GM12878 (cell line): ENCODE measurements at regions not wholly inside any gene's neighbourhood (a gene's known extent, or its start where the extent isn't known, plus 50 kb on each side); places are given as distances from the start of the nearest gene placed in this dataset.

Experiments used
- ATAC-seq: fragments of 200-7000 bp; cut with Tn5 transposase; 3 replicates; pipeline ENCODE4 v1.9.1; 2020; ENCODE audit warnings: mild to moderate bottlenecking, moderate library complexity
- BruUV-seq: library from RNA; stranded (reverse); fragments of 400-500 nt; replicated peaks from 2 replicates; lab custom pipeline; 2021; lab: Mats Ljungman, UMichigan
- CTCF ChIA-PET: fragments of 300-600 bp; sonication (Branson Sonifier 250); formaldehyde crosslinking; extraction: SDS; loops from one replicate; lab custom pipeline; 2021; ENCODE audit warnings: inconsistent platforms; lab: Yijun Ruan, JAX
- POLR2A ChIA-PET: fragments of 350-600 bp; formaldehyde crosslinking; extraction: SDS; loops from one replicate; lab custom pipeline; 2021; ENCODE audit warnings: inconsistent platforms; lab: Charles Lee
- RAD21 ChIA-PET: fragments of 300-600 bp; sonication (Branson Sonifier 250); formaldehyde crosslinking; loops from one replicate; lab custom pipeline; 2023; ENCODE audit warnings: antibody characterized with exemption; ENCODE audit not compliant: unreplicated experiment; lab: Charles Lee
- SMC1A ChIA-PET: fragments of 300-600 bp; sonication (Branson Sonifier 250); formaldehyde crosslinking; loops from one replicate; lab custom pipeline; 2023; ENCODE audit not compliant: unreplicated experiment, uncharacterized antibody; lab: Charles Lee
- DNase-seq: peaks from one replicate; pipeline ENCODE4 v3.0.0-alpha.2; 2011; ENCODE audit warnings: low read depth, low spot score
- FAIRE-seq: peaks from 3 replicates; lab custom pipeline; 2011; peaks lifted over from hg19 to GRCh38; lab: Jason Lieb, UNC
- H2AFZ ChIP-seq: 2 replicates; pipeline ENCODE4 v1.6.0; 2011; ENCODE audit warnings: low read depth, low read length, control low read depth; ENCODE audit not compliant: control insufficient read depth
- H3K27ac ChIP-seq: 2 replicates; pipeline ENCODE4 v1.5.1; 2011; ENCODE audit warnings: control low read depth; ENCODE audit not compliant: control insufficient read depth, insufficient read depth
- H3K27me3 ChIP-seq, 2 experiments: replicated peaks in 1 of 2; 2 replicates each; pipeline versions ENCODE4 v1.6.0 to v1.6.1; 2011; ENCODE audit warnings: low read length in 1 of 2; ENCODE audit not compliant: control insufficient read depth in 2 of 2, insufficient read depth in 2 of 2
- H3K36me3 ChIP-seq, 2 experiments: 2 replicates each; pipeline ENCODE4 v1.5.1; 2011; ENCODE audit warnings: low read length in 1 of 2; ENCODE audit not compliant: control insufficient read depth in 2 of 2, insufficient read depth in 2 of 2
- H3K4me1 ChIP-seq: 2 replicates; pipeline ENCODE4 v1.6.1; 2011; ENCODE audit warnings: mild to moderate bottlenecking, low read length, moderate library complexity, mixed read lengths; ENCODE audit not compliant: control insufficient read depth, insufficient read depth
- H3K4me2 ChIP-seq: 2 replicates; pipeline ENCODE4 v1.6.0; 2011; ENCODE audit warnings: control low read depth; ENCODE audit not compliant: control insufficient read depth, insufficient read depth
- H3K4me3 ChIP-seq: fragments of 200-600 bp; sonication (generic); 2 replicates; pipeline ENCODE4 v1.5.1; 2016
- H3K79me2 ChIP-seq: 2 replicates; pipeline ENCODE4 v1.6.0; 2011; ENCODE audit warnings: low read length; ENCODE audit not compliant: control insufficient read depth, insufficient read depth
- H3K9ac ChIP-seq: 2 replicates; pipeline ENCODE4 v1.8.0; 2011; ENCODE audit warnings: low read length, control low read depth, mixed read lengths; ENCODE audit not compliant: control insufficient read depth, insufficient read depth
- H3K9me3 ChIP-seq: replicated peaks from 3 replicates; pipeline ENCODE4 v1.5.1; 2011; ENCODE audit warnings: mild to moderate bottlenecking, low read length; ENCODE audit not compliant: control insufficient read depth, insufficient read depth
- H4K20me1 ChIP-seq: 2 replicates; pipeline ENCODE4 v1.6.0; 2011; ENCODE audit not compliant: control insufficient read depth, insufficient read depth
- ATF3 ChIP-seq: IDR thresholded peaks from 2 replicates; pipeline ENCODE4 v1.6.1; 2011; ENCODE audit warnings: low read depth, mild to moderate bottlenecking, low read length, moderate library complexity, borderline replicate concordance; ENCODE audit errors: extremely low read depth
- BHLHE40 ChIP-seq, 2 experiments: fragments of 450-650 bp in 1 of 2; IDR thresholded peaks; 2 replicates each; pipeline ENCODE4 v1.6.1; 2011 to 2017; ENCODE audit warnings: low read depth in 2 of 2, borderline replicate concordance in 1 of 2, improper control_type of control experiment in 1 of 2, low read length in 1 of 2, mild to moderate bottlenecking in 1 of 2
- NBN ChIP-seq: fragments of 450-650 bp; IDR thresholded peaks from 2 replicates; pipeline ENCODE4 v1.6.1; 2016
- NRF1 ChIP-seq: conservative IDR thresholded peaks from 2 replicates; pipeline ENCODE4 v1.6.1; 2011; ENCODE audit warnings: mild to moderate bottlenecking, low read depth, low read length, improper control_type of control experiment
- POLR2AphosphoS2 ChIP-seq: IDR thresholded peaks from 2 replicates; pipeline ENCODE4 v1.6.1; 2011; ENCODE audit warnings: low read depth, mild to moderate bottlenecking, low read length, improper control_type of control experiment, moderate library complexity
- RUNX3 ChIP-seq: IDR thresholded peaks from 2 replicates; pipeline ENCODE4 v1.6.1; 2012; ENCODE audit warnings: low read length, inconsistent platforms
- SMARCA5 ChIP-seq: fragments of 450-650 bp; IDR thresholded peaks from 2 replicates; pipeline ENCODE4 v1.6.1; 2017; ENCODE audit warnings: mild to moderate bottlenecking
- TBL1XR1 ChIP-seq: IDR thresholded peaks from 2 replicates; pipeline ENCODE4 v1.6.1; 2012; ENCODE audit warnings: low read depth, low read length, improper control_type of control experiment
- ZBED1 ChIP-seq: IDR thresholded peaks from 2 replicates; pipeline ENCODE4 v1.6.1; 2016; ENCODE audit warnings: borderline replicate concordance
- ZNF274 ChIP-seq: IDR thresholded peaks from one replicate; pipeline ENCODE4 v1.8.0; 2011; ENCODE audit not compliant: insufficient read length, insufficient read depth
- WGBS: methylation state at CpG from one replicate; pipeline ENCODE4 v1.1.6; 2016; ENCODE audit warnings: low lambda C conversion rate; ENCODE audit not compliant: insufficient replicate concordance, insufficient coverage; ENCODE audit errors: missing lambda C conversion rate; 5-methylcytosine and 5-hydroxymethylcytosine counted together
- in situ Hi-C: fragments of 300-500 bp; cut with MboI; formaldehyde crosslinking; loops from 9 replicates; pipeline ENCODE4 v1.14.3; 2018; ENCODE audit warnings: mixed read lengths
- intact Hi-C: fragments of 100-400 bp; cut with micrococcal nuclease; formaldehyde crosslinking; loops from one replicate; pipeline ENCODE4 v1.14.2; 2022; ENCODE audit not compliant: unreplicated experiment
- TF ChIP-seq, protein P1 (sequence below): IDR thresholded peaks from 2 replicates; pipeline ENCODE4 v1.6.1; 2011; ENCODE audit warnings: borderline replicate concordance, low read depth, mild to moderate bottlenecking, moderate library complexity, mixed read lengths, low read length; ENCODE audit not compliant: insufficient read depth; ENCODE audit errors: extremely low read length
- TF ChIP-seq, protein P2 (sequence below): IDR thresholded peaks from 2 replicates; pipeline ENCODE4 v1.6.1; 2012; ENCODE audit warnings: improper control_type of control experiment, low read depth, low read length; ENCODE audit not compliant: insufficient replicate concordance
- TF ChIP-seq, protein P3 (sequence below): fragments of 450-650 bp; IDR thresholded peaks from 2 replicates; pipeline ENCODE4 v1.6.1; 2014; ENCODE audit warnings: mild to moderate bottlenecking
- TF ChIP-seq, protein P4 (sequence below): fragments of 450-650 bp; IDR thresholded peaks from 2 replicates; pipeline ENCODE4 v1.6.1; 2017; ENCODE audit warnings: borderline replicate concordance

- no peak overlapping the region for H3K4me2 ChIP-seq
- H3K9me3 ChIP-seq: no peaks in the 10 kb centered on the region
- H3K4me1 ChIP-seq: no peaks in the 10 kb centered on the region
- in situ Hi-C loops (no loop called here), intact Hi-C loops (no loop called here)
- no peaks in the 10 kb centered on the region for H4K20me1 ChIP-seq
- POLR2A ChIA-PET: no interaction called here
- H3K79me2 ChIP-seq: no peaks in the 10 kb centered on the region
- no TSS peak for BruUV-seq
- no peak for FAIRE-seq
- H3K27me3 ChIP-seq: no peaks in the 10 kb centered on the region
- WGBS: 54% methylated on average over 2 of the region's 2 CpGs
- no peak overlapping the region for H3K4me3 ChIP-seq
- no peak overlapping the region for H3K9ac ChIP-seq
- RAD21 ChIA-PET: no interaction called here
- ATAC-seq: no peak
- no peaks in the 10 kb centered on the region for H3K36me3 ChIP-seq
- SMC1A ChIA-PET: no interaction called here
- no peak overlapping the region for H2AFZ ChIP-seq
- no peak overlapping the region for H3K27ac ChIP-seq
- no peak for DNase-seq
- CTCF ChIA-PET: no interaction called here
- TF ChIP-seq POLR2AphosphoS2: no peak
- TF ChIP-seq, protein P1, sequence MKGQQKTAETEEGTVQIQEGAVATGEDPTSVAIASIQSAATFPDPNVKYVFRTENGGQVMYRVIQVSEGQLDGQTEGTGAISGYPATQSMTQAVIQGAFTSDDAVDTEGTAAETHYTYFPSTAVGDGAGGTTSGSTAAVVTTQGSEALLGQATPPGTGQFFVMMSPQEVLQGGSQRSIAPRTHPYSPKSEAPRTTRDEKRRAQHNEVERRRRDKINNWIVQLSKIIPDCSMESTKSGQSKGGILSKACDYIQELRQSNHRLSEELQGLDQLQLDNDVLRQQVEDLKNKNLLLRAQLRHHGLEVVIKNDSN: no peak
- TF ChIP-seq, protein P2, sequence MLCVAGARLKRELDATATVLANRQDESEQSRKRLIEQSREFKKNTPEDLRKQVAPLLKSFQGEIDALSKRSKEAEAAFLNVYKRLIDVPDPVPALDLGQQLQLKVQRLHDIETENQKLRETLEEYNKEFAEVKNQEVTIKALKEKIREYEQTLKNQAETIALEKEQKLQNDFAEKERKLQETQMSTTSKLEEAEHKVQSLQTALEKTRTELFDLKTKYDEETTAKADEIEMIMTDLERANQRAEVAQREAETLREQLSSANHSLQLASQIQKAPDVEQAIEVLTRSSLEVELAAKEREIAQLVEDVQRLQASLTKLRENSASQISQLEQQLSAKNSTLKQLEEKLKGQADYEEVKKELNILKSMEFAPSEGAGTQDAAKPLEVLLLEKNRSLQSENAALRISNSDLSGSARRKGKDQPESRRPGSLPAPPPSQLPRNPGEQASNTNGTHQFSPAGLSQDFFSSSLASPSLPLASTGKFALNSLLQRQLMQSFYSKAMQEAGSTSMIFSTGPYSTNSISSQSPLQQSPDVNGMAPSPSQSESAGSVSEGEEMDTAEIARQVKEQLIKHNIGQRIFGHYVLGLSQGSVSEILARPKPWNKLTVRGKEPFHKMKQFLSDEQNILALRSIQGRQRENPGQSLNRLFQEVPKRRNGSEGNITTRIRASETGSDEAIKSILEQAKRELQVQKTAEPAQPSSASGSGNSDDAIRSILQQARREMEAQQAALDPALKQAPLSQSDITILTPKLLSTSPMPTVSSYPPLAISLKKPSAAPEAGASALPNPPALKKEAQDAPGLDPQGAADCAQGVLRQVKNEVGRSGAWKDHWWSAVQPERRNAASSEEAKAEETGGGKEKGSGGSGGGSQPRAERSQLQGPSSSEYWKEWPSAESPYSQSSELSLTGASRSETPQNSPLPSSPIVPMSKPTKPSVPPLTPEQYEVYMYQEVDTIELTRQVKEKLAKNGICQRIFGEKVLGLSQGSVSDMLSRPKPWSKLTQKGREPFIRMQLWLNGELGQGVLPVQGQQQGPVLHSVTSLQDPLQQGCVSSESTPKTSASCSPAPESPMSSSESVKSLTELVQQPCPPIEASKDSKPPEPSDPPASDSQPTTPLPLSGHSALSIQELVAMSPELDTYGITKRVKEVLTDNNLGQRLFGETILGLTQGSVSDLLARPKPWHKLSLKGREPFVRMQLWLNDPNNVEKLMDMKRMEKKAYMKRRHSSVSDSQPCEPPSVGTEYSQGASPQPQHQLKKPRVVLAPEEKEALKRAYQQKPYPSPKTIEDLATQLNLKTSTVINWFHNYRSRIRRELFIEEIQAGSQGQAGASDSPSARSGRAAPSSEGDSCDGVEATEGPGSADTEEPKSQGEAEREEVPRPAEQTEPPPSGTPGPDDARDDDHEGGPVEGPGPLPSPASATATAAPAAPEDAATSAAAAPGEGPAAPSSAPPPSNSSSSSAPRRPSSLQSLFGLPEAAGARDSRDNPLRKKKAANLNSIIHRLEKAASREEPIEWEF: no peak
- no peak for TF ChIP-seq NBN
- TF ChIP-seq RUNX3: no peak
- TF ChIP-seq SMARCA5: no peak
- TF ChIP-seq ZBED1: no peak
- TF ChIP-seq TBL1XR1: no peak
- TF ChIP-seq, protein P3, sequence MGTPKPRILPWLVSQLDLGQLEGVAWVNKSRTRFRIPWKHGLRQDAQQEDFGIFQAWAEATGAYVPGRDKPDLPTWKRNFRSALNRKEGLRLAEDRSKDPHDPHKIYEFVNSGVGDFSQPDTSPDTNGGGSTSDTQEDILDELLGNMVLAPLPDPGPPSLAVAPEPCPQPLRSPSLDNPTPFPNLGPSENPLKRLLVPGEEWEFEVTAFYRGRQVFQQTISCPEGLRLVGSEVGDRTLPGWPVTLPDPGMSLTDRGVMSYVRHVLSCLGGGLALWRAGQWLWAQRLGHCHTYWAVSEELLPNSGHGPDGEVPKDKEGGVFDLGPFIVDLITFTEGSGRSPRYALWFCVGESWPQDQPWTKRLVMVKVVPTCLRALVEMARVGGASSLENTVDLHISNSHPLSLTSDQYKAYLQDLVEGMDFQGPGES: no peak
- TF ChIP-seq NRF1: no peak
- no peak for TF ChIP-seq ZNF274
- TF ChIP-seq BHLHE40 (IDR thresholded peaks at IDR 0.05; ENCODE audit: borderline replicate concordance in 1 of 2, low read depth in 2 of 2, low read length in 1 of 2): no peak
- TF ChIP-seq ATF3: no peak
- TF ChIP-seq, protein P4, sequence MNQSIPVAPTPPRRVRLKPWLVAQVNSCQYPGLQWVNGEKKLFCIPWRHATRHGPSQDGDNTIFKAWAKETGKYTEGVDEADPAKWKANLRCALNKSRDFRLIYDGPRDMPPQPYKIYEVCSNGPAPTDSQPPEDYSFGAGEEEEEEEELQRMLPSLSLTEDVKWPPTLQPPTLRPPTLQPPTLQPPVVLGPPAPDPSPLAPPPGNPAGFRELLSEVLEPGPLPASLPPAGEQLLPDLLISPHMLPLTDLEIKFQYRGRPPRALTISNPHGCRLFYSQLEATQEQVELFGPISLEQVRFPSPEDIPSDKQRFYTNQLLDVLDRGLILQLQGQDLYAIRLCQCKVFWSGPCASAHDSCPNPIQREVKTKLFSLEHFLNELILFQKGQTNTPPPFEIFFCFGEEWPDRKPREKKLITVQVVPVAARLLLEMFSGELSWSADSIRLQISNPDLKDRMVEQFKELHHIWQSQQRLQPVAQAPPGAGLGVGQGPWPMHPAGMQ: no peak
Observed at GRCh38 chr12:58142991-58143390, 201.6 kb downstream of the ATP23 start.
